OCI-LY1 (cell line): ENCODE measurements at regions not wholly inside any gene's neighbourhood (a gene's known extent, or its start where the extent isn't known, plus 50 kb on each side); places are given as distances from the start of the nearest gene placed in this dataset.

Source experiments
- H2AFZ ChIP-seq: fragments of 200-600 bp; sonication (generic), shearing (Covaris generic); 2 replicates; pipeline ENCODE4 v1.6.0; 2014; ENCODE audit warnings: antibody characterized with exemption, mild to moderate bottlenecking, low read length
- H3F3A ChIP-seq: fragments of 200-600 bp; sonication (generic), shearing (Covaris generic); 2 replicates; pipeline ENCODE4 v1.6.0; 2014; ENCODE audit warnings: mild to moderate bottlenecking, antibody characterized with exemption, low read length, moderate library complexity; ENCODE audit not compliant: insufficient read depth
- H3K27ac ChIP-seq: fragments of 200-600 bp; sonication (generic); 2 replicates; pipeline ENCODE4 v1.5.1; 2014; ENCODE audit warnings: low read length, mixed run types, mild to moderate bottlenecking, low read depth; ENCODE audit not compliant: poor library complexity, severe bottlenecking
- H3K27me3 ChIP-seq: fragments of 200-600 bp; sonication (generic); 2 replicates; pipeline ENCODE4 v1.6.0; 2014; ENCODE audit warnings: antibody characterized with exemption, mild to moderate bottlenecking, low read length, moderate library complexity; ENCODE audit not compliant: insufficient read depth
- H3K36me3 ChIP-seq: fragments of 200-600 bp; sonication (generic); 2 replicates; pipeline ENCODE4 v1.6.1; 2014; ENCODE audit warnings: mild to moderate bottlenecking, antibody characterized with exemption, low read length, moderate library complexity, mixed read lengths; ENCODE audit not compliant: insufficient read depth
- H3K4me1 ChIP-seq: fragments of 200-600 bp; sonication (generic); 2 replicates; pipeline ENCODE4 v1.5.1; 2014; ENCODE audit warnings: mild to moderate bottlenecking, low read length, moderate library complexity; ENCODE audit not compliant: insufficient read depth, severe bottlenecking
- H3K4me2 ChIP-seq: fragments of 200-600 bp; sonication (generic), shearing (Covaris generic); 2 replicates; pipeline ENCODE4 v1.6.1; 2014; ENCODE audit warnings: low read length
- H3K4me3 ChIP-seq: fragments of 200-600 bp; sonication (generic); 2 replicates; pipeline ENCODE4 v1.5.1; 2014; ENCODE audit warnings: low read length, low read depth, mild to moderate bottlenecking, mixed read lengths; ENCODE audit not compliant: poor library complexity, severe bottlenecking
- H3K79me2 ChIP-seq: fragments of 200-600 bp; shearing (Covaris generic); 2 replicates; pipeline ENCODE4 v1.6.1; 2016; ENCODE audit warnings: mixed run types, low read length, mixed read lengths; ENCODE audit not compliant: insufficient read depth
- H3K9ac ChIP-seq: fragments of 200-600 bp; sonication (generic), shearing (Covaris generic); 2 replicates; pipeline ENCODE4 v1.6.1; 2014; ENCODE audit warnings: mild to moderate bottlenecking, low read length, mixed read lengths
- H3K9me2 ChIP-seq: fragments of 200-600 bp; sonication (generic), shearing (Covaris generic); 2 replicates; pipeline ENCODE4 v1.6.1; 2014; ENCODE audit warnings: low read depth, mild to moderate bottlenecking, low read length, mixed read lengths
- H3K9me3 ChIP-seq: fragments of 200-600 bp; shearing (Covaris generic); 2 replicates; pipeline ENCODE4 v1.6.1; 2014; ENCODE audit warnings: low read length, mixed read lengths
- H4K20me1 ChIP-seq: fragments of 200-600 bp; sonication (generic), shearing (Covaris generic); 2 replicates; pipeline ENCODE4 v1.6.0; 2016; ENCODE audit warnings: mild to moderate bottlenecking, low read length; ENCODE audit not compliant: insufficient read depth
- EZH2 ChIP-seq: fragments of 200-600 bp; sonication (generic), shearing (Covaris generic); IDR thresholded peaks from 2 replicates; pipeline ENCODE4 v1.8.0; 2017; ENCODE audit warnings: borderline replicate concordance, mixed run types, mild to moderate bottlenecking, antibody characterized with exemption, low read length, moderate library complexity, mixed read lengths
- TF ChIP-seq, protein P1 (sequence below): fragments of 200-600 bp; sonication (generic), shearing (Covaris generic); IDR thresholded peaks from 2 replicates; pipeline ENCODE4 v1.5.1; 2017; ENCODE audit warnings: mild to moderate bottlenecking, antibody characterized with exemption, low read length, moderate library complexity, mixed read lengths

DNA sequence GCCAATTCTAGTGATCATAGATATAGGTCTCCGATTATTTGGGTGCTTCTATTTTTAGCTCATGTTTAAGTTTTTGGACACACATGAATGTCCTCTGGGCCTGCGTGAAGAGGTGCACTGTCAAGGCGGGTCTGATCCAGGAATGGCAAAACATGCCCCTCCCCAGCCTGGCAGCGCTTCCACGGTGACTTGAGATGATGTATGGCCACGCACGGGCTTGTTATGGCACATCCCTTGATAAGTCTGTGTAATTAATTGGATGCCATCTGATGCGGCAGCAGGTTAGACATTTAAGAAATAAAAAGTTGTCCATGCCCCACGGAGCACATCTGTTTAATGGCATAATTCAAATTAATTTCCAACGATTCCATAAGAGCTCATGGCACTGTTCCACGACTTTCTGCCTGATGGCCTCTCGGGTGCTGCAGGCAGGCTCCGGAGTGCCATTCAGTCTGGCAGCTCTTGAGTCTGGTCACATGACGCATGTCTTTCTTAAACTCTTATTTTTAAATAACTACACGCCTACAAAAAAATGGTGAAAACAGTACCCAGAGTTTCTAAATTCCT, 151.4 kb downstream of the ACKR3 start:
- Histone ChIP-seq H3K9me3 (no peaks in the 10 kb centered on the region), H3K9me2 (no peaks in the 10 kb centered on the region), H3K4me2 (no peak overlapping the region), H3K4me1 (no peaks in the 10 kb centered on the region), H3K4me3 (no peak overlapping the region), H3K36me3 (no peaks in the 10 kb centered on the region), H3K9ac (no peak overlapping the region), H3K27ac (no peak overlapping the region), H2AFZ (no peak overlapping the region), H4K20me1 (no peaks in the 10 kb centered on the region), H3K79me2 (no peaks in the 10 kb centered on the region), H3K27me3 (no peaks in the 10 kb centered on the region), H3F3A (no peaks in the 10 kb centered on the region)
- TF ChIP-seq, protein P1, sequence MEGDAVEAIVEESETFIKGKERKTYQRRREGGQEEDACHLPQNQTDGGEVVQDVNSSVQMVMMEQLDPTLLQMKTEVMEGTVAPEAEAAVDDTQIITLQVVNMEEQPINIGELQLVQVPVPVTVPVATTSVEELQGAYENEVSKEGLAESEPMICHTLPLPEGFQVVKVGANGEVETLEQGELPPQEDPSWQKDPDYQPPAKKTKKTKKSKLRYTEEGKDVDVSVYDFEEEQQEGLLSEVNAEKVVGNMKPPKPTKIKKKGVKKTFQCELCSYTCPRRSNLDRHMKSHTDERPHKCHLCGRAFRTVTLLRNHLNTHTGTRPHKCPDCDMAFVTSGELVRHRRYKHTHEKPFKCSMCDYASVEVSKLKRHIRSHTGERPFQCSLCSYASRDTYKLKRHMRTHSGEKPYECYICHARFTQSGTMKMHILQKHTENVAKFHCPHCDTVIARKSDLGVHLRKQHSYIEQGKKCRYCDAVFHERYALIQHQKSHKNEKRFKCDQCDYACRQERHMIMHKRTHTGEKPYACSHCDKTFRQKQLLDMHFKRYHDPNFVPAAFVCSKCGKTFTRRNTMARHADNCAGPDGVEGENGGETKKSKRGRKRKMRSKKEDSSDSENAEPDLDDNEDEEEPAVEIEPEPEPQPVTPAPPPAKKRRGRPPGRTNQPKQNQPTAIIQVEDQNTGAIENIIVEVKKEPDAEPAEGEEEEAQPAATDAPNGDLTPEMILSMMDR, result no peak
- TF ChIP-seq EZH2, result no peak

GRCh38 chr2:236724200-236724599, 154.6 kb downstream of the ACKR3 start:
- Histone ChIP-seq H3K9me3 (no peaks in the 10 kb centered on the region), H3K4me1 (no peaks in the 10 kb centered on the region), H3K27me3 (no peaks in the 10 kb centered on the region), H3K4me2 (no peak overlapping the region), H3K27ac (no peak overlapping the region), H3F3A (no peaks in the 10 kb centered on the region), H3K36me3 (no peaks in the 10 kb centered on the region), H4K20me1 (no peaks in the 10 kb centered on the region), H3K79me2 (no peaks in the 10 kb centered on the region), H3K9ac (no peak overlapping the region), H2AFZ (no peak overlapping the region), H3K4me3 (no peak overlapping the region), H3K9me2 (no peaks in the 10 kb centered on the region)
- TF ChIP-seq, protein P1, result no peak
- no peak for TF ChIP-seq EZH2

DNA sequence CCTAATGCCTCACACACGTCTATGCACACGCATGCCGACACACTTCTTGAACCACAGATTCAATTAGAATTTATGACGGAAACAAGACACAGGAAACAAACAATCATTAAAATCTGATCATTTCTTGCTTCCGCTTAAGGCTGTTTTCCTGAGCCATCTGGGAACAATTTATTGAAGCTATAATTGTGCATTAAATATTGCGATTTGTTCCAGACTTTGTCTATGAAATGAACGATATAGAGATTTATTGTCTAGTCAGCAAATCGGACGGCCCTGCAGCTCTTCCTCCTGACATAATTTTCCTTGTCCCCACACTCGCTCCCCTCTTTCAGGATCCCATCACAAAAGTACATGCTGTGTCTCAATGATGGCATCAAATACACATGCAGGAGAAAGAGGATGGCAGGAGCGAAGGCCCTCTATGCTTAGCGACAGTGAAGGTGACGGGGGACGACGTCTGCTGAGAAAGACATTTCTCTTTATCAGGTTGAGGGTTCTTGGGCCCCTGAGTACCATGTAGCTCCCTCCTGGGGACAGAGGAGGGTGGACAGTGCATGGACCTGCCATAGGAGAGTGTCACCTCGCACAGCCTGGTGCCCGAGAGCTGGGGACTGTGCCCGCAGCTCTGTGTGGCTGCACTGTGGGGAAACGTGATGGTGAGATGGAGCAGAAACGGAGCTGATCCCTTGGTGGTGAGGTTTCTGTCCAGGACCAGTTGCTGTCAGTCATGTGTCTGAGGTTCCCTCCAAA, 157.3 kb downstream of the ACKR3 start:
- Histone ChIP-seq H3K4me3 (no peak overlapping the region), H3K4me2 (no peak overlapping the region), H2AFZ (no peak overlapping the region), H3K79me2 (no peaks in the 10 kb centered on the region), H3K4me1 (no peaks in the 10 kb centered on the region), H4K20me1 (no peaks in the 10 kb centered on the region), H3K27ac (no peak overlapping the region), H3F3A (no peaks in the 10 kb centered on the region), H3K36me3 (no peaks in the 10 kb centered on the region), H3K9me2 (no peaks in the 10 kb centered on the region), H3K27me3 (no peaks in the 10 kb centered on the region), H3K9ac (no peak overlapping the region), H3K9me3 (no peaks in the 10 kb centered on the region)
- TF ChIP-seq, protein P1, result no peak
- no peak for TF ChIP-seq EZH2
